VCaP (cell line): ENCODE measurements at regions not wholly inside any gene's neighbourhood (a gene's known extent, or its start where the extent isn't known, plus 50 kb on each side); places are given as distances from the start of the nearest gene placed in this dataset.

Experiments used
- H3K27ac ChIP-seq: fragments of 450-650 bp; 2 replicates; pipeline ENCODE4 v1.5.1; 2017
- CTCF ChIP-seq: fragments of 450-650 bp; conservative IDR thresholded peaks from 2 replicates; pipeline ENCODE4 v1.5.1; 2017; ENCODE audit warnings: mild to moderate bottlenecking, moderate library complexity

- H3K27ac ChIP-seq: no peak overlapping the region
Observed at GRCh38 chr2:14245901-14246300, 386.6 kb upstream of the LRATD1 start.

GRCh38 chr2:14255135-14255820 lies 377.2 kb upstream of the LRATD1 start:
- TF ChIP-seq CTCF: no peak
- no peak overlapping the region for H3K27ac ChIP-seq

More at GRCh38 chr2:14245901-14246300, 386.6 kb upstream of the LRATD1 start:
- TF ChIP-seq CTCF: no peak

GRCh38 chr2:14256890-14257289 lies 375.6 kb upstream of the LRATD1 start:
- no peak overlapping the region for H3K27ac ChIP-seq
- no peak for TF ChIP-seq CTCF

GRCh38 chr2:14257801-14258507 lies 374.6 kb upstream of the LRATD1 start:
- H3K27ac ChIP-seq: peak overlapping the region; percentile 26; the same call in 1 of the 2 replicates
- no peak for TF ChIP-seq CTCF

GRCh38 chr2:14261771-14262170 lies 370.7 kb upstream of the LRATD1 start:
- H3K27ac ChIP-seq: no peak overlapping the region
- no peak for TF ChIP-seq CTCF

- no peak overlapping the region for H3K27ac ChIP-seq
- TF ChIP-seq CTCF: no peak
Observed at GRCh38 chr2:14263053-14263452, 369.5 kb upstream of the LRATD1 start.

- H3K27ac ChIP-seq: no peak overlapping the region
- no peak for TF ChIP-seq CTCF
Observed at GRCh38 chr2:14270036-14270582, 362.4 kb upstream of the LRATD1 start.
